ENCODE measurements at regions not wholly inside any gene's neighbourhood (a gene's known extent, or its start where the extent isn't known, plus 50 kb on each side); places are given as distances from the start of the nearest gene placed in this dataset.

DNA sequence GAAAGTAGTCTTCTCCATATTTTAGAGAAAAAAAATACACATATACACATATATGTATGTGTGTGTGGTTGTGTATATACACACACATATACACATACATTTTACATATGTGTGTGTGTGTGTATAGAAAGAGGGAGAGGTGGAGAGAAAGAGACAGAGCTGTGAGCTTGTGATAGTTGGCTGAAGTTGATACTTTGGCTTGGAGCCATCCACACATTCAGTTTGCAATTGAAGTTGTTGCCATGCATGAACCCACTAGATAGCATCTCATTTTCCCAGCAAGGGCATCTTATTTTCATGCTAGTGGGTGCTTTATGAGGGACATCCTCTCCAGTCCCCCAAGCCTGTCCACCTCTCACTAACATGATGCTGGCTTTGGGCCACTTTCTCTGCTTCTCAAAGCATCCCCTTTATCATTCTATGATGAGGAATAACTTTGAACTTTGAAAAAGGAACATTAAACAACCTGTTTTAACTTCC is 228.6 kb downstream of the ZNF621 start:
- no peak overlapping the region for H3K4me2 ChIP-seq (ENCODE audit: low read length)
- no peak overlapping the region for H4K12ac ChIP-seq (ENCODE audit: low read depth, low read length)
- no peaks in the 10 kb centered on the region for H3K36me3 ChIP-seq (ENCODE audit: control insufficient read depth in 1 of 2, insufficient read depth in 2 of 2, low read length in 2 of 2)
- H3K4me3 ChIP-seq (ENCODE audit: low read depth, low read length) = no peak overlapping the region
- H2BK120ac ChIP-seq (ENCODE audit: insufficient read depth, low read length, poor library complexity) = no peak overlapping the region
- no peaks in the 10 kb centered on the region for H3K79me1 ChIP-seq (ENCODE audit: low read length)
- no peak overlapping the region for H4K8ac ChIP-seq (ENCODE audit: low read depth, low read length)
- no peak overlapping the region for H3K18ac ChIP-seq (ENCODE audit: low read length)
- no peak overlapping the region for H2BK5ac ChIP-seq (ENCODE audit: low read depth, low read length, poor library complexity)
- DNase-seq = no peak
- H3K14ac ChIP-seq (ENCODE audit: low read length) = no peak overlapping the region
- H3K4ac ChIP-seq (ENCODE audit: low read depth, low read length) = no peak overlapping the region
- no peaks in the 10 kb centered on the region for H3K79me2 ChIP-seq (ENCODE audit: control insufficient read depth, insufficient read depth, low read length, poor library complexity)
- H3K27ac ChIP-seq (ENCODE audit: low read depth, low read length) = no peak overlapping the region
- peaks cover 4 to 6% of the 10 kb centered on the region in 2 experiments for H3K4me1 ChIP-seq (ENCODE audit: control insufficient read depth in 1 of 2, insufficient read depth in 2 of 2, low read length in 2 of 2)
- H2BK12ac ChIP-seq (ENCODE audit: low read length) = no peak overlapping the region
- no peak overlapping the region for H3K9ac ChIP-seq (ENCODE audit: low read length)
- H2AFZ ChIP-seq (ENCODE audit: insufficient read depth, low read length, poor library complexity) = no peak overlapping the region
- no peak overlapping the region for H2AK5ac ChIP-seq (ENCODE audit: low read length)
- no peaks in the 10 kb centered on the region for H3K27me3 ChIP-seq (ENCODE audit: insufficient read depth, low read length)
- no peak overlapping the region for H4K91ac ChIP-seq (ENCODE audit: low read depth, low read length)
- no peak overlapping the region for H3K23ac ChIP-seq (ENCODE audit: low read length)
- no peaks in the 10 kb centered on the region for H3K9me3 ChIP-seq (ENCODE audit: insufficient read depth, low read depth, low read length)

DNA sequence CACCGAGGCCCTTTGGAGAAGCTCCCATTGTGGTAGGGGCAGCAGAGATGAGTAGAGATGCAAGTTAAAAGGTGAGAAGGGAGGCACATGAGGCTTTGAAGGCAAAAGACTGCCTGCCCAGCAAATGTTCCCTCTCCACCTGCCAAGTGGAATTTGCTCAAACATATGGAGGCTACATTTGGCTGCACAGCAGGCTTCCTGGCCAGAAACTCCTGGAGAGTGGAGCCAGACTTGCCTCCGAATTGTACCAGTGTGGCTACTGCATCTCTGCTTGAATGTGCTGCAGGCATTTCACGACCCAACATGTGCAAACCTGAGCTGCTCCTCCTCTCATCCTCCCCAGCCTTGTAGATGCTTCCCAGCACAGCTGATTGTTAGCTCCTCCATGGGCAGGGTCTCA is 229.2 kb downstream of the ZNF621 start:
- Histone ChIP-seq H3K14ac (ENCODE audit: low read length) (no peak overlapping the region), H3K18ac (ENCODE audit: low read length) (no peak overlapping the region), H3K4me1 (ENCODE audit: control insufficient read depth in 1 of 2, insufficient read depth in 2 of 2, low read length in 2 of 2) (peaks cover 4 to 6% of the 10 kb centered on the region in 2 experiments), H3K9me3 (ENCODE audit: insufficient read depth, low read depth, low read length) (no peaks in the 10 kb centered on the region), H2AFZ (ENCODE audit: insufficient read depth, low read length, poor library complexity) (no peak overlapping the region), H3K4me2 (ENCODE audit: low read length) (no peak overlapping the region), H4K8ac (ENCODE audit: low read depth, low read length) (no peak overlapping the region), H3K4me3 (ENCODE audit: low read depth, low read length) (no peak overlapping the region), H4K91ac (ENCODE audit: low read depth, low read length) (no peak overlapping the region), H3K27me3 (ENCODE audit: insufficient read depth, low read length) (no peaks in the 10 kb centered on the region), H2BK120ac (ENCODE audit: insufficient read depth, low read length, poor library complexity) (no peak overlapping the region), H2BK5ac (ENCODE audit: low read depth, low read length, poor library complexity) (no peak overlapping the region), H3K23ac (ENCODE audit: low read length) (no peak overlapping the region), H3K36me3 (ENCODE audit: control insufficient read depth in 1 of 2, insufficient read depth in 2 of 2, low read length in 2 of 2) (no peaks in the 10 kb centered on the region), H4K12ac (ENCODE audit: low read depth, low read length) (no peak overlapping the region), H3K9ac (ENCODE audit: low read length) (no peak overlapping the region), H2BK12ac (ENCODE audit: low read length) (no peak overlapping the region), H3K79me2 (ENCODE audit: control insufficient read depth, insufficient read depth, low read length, poor library complexity) (no peaks in the 10 kb centered on the region), H3K79me1 (ENCODE audit: low read length) (no peaks in the 10 kb centered on the region), H3K27ac (ENCODE audit: low read depth, low read length) (no peak overlapping the region), H3K4ac (ENCODE audit: low read depth, low read length) (no peak overlapping the region), H2AK5ac (ENCODE audit: low read length) (no peak overlapping the region)
- no peak for DNase-seq
- no CpG with 5 or more reads among the region's 3 CpGs for WGBS (ENCODE audit: extremely low coverage, insufficient coverage, insufficient read length)

DNA sequence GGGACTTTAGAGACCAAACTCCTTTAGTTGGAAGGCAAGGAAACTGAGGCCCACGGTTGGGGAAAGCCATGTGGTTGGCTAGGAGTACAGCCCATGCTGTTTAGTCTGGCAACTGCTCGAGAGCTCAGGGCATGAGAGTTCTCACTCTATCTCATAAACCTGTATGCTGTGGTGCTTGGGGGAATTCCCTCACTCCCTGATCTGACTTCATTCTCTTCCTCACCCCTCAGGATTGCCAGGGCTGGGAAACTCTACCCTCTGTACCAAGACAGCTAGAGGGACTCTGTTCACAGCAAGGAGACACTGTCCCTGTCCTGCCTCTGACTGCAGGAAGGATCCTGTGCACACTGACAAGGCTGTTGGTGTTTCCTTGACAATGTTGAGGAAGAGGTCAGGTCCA is 230.2 kb downstream of the ZNF621 start:
- H3K9me3 ChIP-seq (ENCODE audit: insufficient read depth, low read depth, low read length) = no peaks in the 10 kb centered on the region
- H3K18ac ChIP-seq (ENCODE audit: low read length) = no peak overlapping the region
- no peak overlapping the region for H4K8ac ChIP-seq (ENCODE audit: low read depth, low read length)
- H3K79me1 ChIP-seq (ENCODE audit: low read length) = no peaks in the 10 kb centered on the region
- H3K9ac ChIP-seq (ENCODE audit: low read length) = no peak overlapping the region
- no peak overlapping the region for H4K12ac ChIP-seq (ENCODE audit: low read depth, low read length)
- no peak overlapping the region for H3K4ac ChIP-seq (ENCODE audit: low read depth, low read length)
- no peak overlapping the region for H3K4me2 ChIP-seq (ENCODE audit: low read length)
- H3K79me2 ChIP-seq (ENCODE audit: control insufficient read depth, insufficient read depth, low read length, poor library complexity) = no peaks in the 10 kb centered on the region
- H2BK5ac ChIP-seq (ENCODE audit: low read depth, low read length, poor library complexity) = no peak overlapping the region
- H2BK12ac ChIP-seq (ENCODE audit: low read length) = no peak overlapping the region
- no peaks in the 10 kb centered on the region for H3K36me3 ChIP-seq (ENCODE audit: control insufficient read depth in 1 of 2, insufficient read depth in 2 of 2, low read length in 2 of 2)
- DNase-seq = no peak
- H3K27ac ChIP-seq (ENCODE audit: low read depth, low read length) = no peak overlapping the region
- no peak overlapping the region for H2BK120ac ChIP-seq (ENCODE audit: insufficient read depth, low read length, poor library complexity)
- no peak overlapping the region for H3K23ac ChIP-seq (ENCODE audit: low read length)
- no peak overlapping the region for H2AK5ac ChIP-seq (ENCODE audit: low read length)
- no CpG with 5 or more reads among the region's 2 CpGs for WGBS (ENCODE audit: extremely low coverage, insufficient coverage, insufficient read length)
- H4K91ac ChIP-seq (ENCODE audit: low read depth, low read length) = no peak overlapping the region
- H3K4me1 ChIP-seq (ENCODE audit: control insufficient read depth in 1 of 2, insufficient read depth in 2 of 2, low read length in 2 of 2) = peaks cover 2 to 4% of the 10 kb centered on the region in 2 experiments
- H3K4me3 ChIP-seq (ENCODE audit: low read depth, low read length) = no peak overlapping the region
- no peak overlapping the region for H2AFZ ChIP-seq (ENCODE audit: insufficient read depth, low read length, poor library complexity)
- H3K14ac ChIP-seq (ENCODE audit: low read length) = no peak overlapping the region
- no peaks in the 10 kb centered on the region for H3K27me3 ChIP-seq (ENCODE audit: insufficient read depth, low read length)

DNA sequence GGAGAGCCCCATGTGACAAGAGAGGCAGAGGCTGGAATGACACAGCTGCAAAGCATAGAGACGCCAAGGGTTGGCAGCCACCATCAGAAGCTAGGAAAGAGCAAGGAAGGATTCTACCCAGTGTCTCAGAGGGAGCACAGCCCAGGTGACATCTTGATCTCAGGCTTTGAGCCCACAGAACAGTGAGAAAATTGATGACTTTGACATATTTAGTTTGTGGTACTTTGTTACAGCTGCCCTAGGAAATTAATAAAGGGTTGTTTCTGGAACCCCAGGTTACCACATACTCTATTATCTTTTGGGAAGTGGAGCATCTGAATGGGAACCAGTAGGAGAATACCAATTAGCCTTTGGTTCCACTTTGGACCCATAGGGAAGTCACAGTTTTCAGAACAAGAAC is 231.7 kb downstream of the ZNF621 start:
- Histone ChIP-seq H4K12ac (ENCODE audit: low read depth, low read length) (no peak overlapping the region), H3K18ac (ENCODE audit: low read length) (no peak overlapping the region), H2BK120ac (ENCODE audit: insufficient read depth, low read length, poor library complexity) (no peak overlapping the region), H3K36me3 (ENCODE audit: control insufficient read depth in 1 of 2, insufficient read depth in 2 of 2, low read length in 2 of 2) (no peaks in the 10 kb centered on the region), H3K79me1 (ENCODE audit: low read length) (no peaks in the 10 kb centered on the region), H4K8ac (ENCODE audit: low read depth, low read length) (no peak overlapping the region), H3K4me1 (ENCODE audit: control insufficient read depth in 1 of 2, insufficient read depth in 2 of 2, low read length in 2 of 2) (no peaks in the 10 kb centered on the region), H4K91ac (ENCODE audit: low read depth, low read length) (no peak overlapping the region), H2BK12ac (ENCODE audit: low read length) (no peak overlapping the region), H3K9me3 (ENCODE audit: insufficient read depth, low read depth, low read length) (no peaks in the 10 kb centered on the region), H3K14ac (ENCODE audit: low read length) (no peak overlapping the region), H2AK5ac (ENCODE audit: low read length) (no peak overlapping the region), H3K4me3 (ENCODE audit: low read depth, low read length) (no peak overlapping the region), H3K27me3 (ENCODE audit: insufficient read depth, low read length) (no peaks in the 10 kb centered on the region), H2BK5ac (ENCODE audit: low read depth, low read length, poor library complexity) (no peak overlapping the region), H3K27ac (ENCODE audit: low read depth, low read length) (no peak overlapping the region), H3K23ac (ENCODE audit: low read length) (no peak overlapping the region), H3K4ac (ENCODE audit: low read depth, low read length) (no peak overlapping the region), H3K4me2 (ENCODE audit: low read length) (no peak overlapping the region), H3K9ac (ENCODE audit: low read length) (no peak overlapping the region), H2AFZ (ENCODE audit: insufficient read depth, low read length, poor library complexity) (no peak overlapping the region), H3K79me2 (ENCODE audit: control insufficient read depth, insufficient read depth, low read length, poor library complexity) (no peaks in the 10 kb centered on the region)
- no CpG with 5 or more reads among the region's 1 CpG for WGBS (ENCODE audit: extremely low coverage, insufficient coverage, insufficient read length)
- DNase-seq = no peak

Data from trophoblast cell (in vitro differentiated cells and primary cell).